SK-N-MC (cell line): ENCODE measurements at regions not wholly inside any gene's neighbourhood (a gene's known extent, or its start where the extent isn't known, plus 50 kb on each side); places are given as distances from the start of the nearest gene placed in this dataset.
"Not testable (repeated sequence)": the region's sequence is repeated elsewhere in the genome, so short reads cannot be mapped to it uniquely, and the experiment has no call there.

Source experiments
- DNase-seq: peaks from one replicate; pipeline ENCODE4 v3.0.0-alpha.2; 2011; ENCODE audit warnings: low read depth, low spot score
- H3K27ac ChIP-seq: fragments of 200-600 bp; sonication (generic); 2 replicates; pipeline ENCODE4 v1.5.1; 2016; ENCODE audit warnings: mixed run types
- H3K36me3 ChIP-seq: fragments of 200-600 bp; sonication (generic); 2 replicates; pipeline ENCODE4 v1.6.1; 2017; ENCODE audit warnings: antibody characterized with exemption, low read length, mixed read lengths; ENCODE audit not compliant: insufficient read depth
- H3K4me3 ChIP-seq: fragments of 200-600 bp; sonication (generic); 2 replicates; pipeline ENCODE4 v1.5.1; 2016
- H3K9ac ChIP-seq: fragments of 200-600 bp; sonication (generic); 2 replicates; pipeline ENCODE4 v1.8.0; 2017; ENCODE audit warnings: mixed run types, mixed read lengths; ENCODE audit not compliant: insufficient read length
- H3K9me3 ChIP-seq: fragments of 200-600 bp; sonication (generic); 2 replicates; pipeline ENCODE4 v1.6.1; 2017; ENCODE audit warnings: low read depth, mild to moderate bottlenecking, antibody characterized with exemption, low read length, moderate library complexity, mixed read lengths
- EZH2 ChIP-seq: fragments of 200-600 bp; sonication (generic); IDR thresholded peaks from one replicate; pipeline ENCODE4 v1.6.1; 2017; ENCODE audit warnings: antibody characterized with exemption
- FOXP2 ChIP-seq: optimal IDR thresholded peaks from 2 replicates; pipeline ENCODE3; 2011; ENCODE audit warnings: mild to moderate bottlenecking, moderate library complexity; ENCODE audit not compliant: insufficient read depth; ENCODE audit errors: extremely low read length, control extremely low read depth
- POLR2AphosphoS5 ChIP-seq: IDR thresholded peaks from 2 replicates; pipeline ENCODE4 v1.6.1; 2012; ENCODE audit warnings: mild to moderate bottlenecking, low read depth, low read length, borderline replicate concordance

GRCh38 chr2:132267105-132267497 lies 105.3 kb upstream of the ANKRD30BL start:
- H3K9me3 ChIP-seq, result no peaks in the 10 kb centered on the region
- TF ChIP-seq POLR2AphosphoS5, result no peak
- no peak for TF ChIP-seq FOXP2
- TF ChIP-seq EZH2, result no peak
- H3K4me3 ChIP-seq, result no peak overlapping the region
- no peak for DNase-seq
- H3K27ac ChIP-seq, result no peak overlapping the region
- H3K36me3 ChIP-seq, result no peaks in the 10 kb centered on the region
- H3K9ac ChIP-seq, result no peak overlapping the region

DNA sequence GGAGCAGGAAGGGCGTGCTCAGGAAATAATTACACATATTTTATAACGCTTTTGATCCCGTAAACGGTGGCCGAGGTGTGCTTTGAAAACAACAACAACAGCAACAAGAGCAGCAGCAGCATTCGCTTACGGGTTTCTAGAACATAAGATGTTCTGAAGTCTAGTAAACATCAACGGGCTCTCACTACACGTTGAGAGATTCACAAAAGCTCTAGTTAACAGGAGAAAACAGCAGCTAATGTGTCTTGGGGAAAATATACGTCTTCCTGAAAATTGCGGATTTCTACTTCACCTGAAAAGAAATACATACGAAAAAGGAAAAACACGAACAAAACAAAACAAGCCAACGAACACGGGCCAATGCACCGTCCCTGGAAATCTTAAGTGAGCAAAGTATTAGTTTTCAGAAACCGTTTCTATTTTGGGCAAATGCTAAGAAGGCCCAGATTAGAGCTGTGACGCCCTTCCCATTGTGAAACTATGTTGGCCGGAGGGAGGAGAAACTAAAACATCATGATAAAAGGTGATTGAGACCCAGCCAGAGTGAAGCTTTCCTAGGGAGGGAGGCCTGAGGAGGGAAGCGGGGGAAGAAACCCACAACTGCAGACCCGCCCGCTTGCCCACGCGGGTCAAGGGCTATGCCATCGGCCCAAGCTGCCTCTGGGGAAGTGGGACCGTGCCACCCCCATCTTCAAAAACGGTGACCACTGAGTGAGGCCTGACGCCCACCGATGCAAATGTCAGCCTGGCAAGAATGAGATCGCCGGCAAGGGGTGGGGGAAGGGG lies 105.9 kb upstream of the ANKRD30BL start:
- H3K4me3 ChIP-seq, H3K27ac ChIP-seq, H3K36me3 ChIP-seq, DNase-seq, H3K9me3 ChIP-seq, H3K9ac ChIP-seq: not testable (repeated sequence)

DNA sequence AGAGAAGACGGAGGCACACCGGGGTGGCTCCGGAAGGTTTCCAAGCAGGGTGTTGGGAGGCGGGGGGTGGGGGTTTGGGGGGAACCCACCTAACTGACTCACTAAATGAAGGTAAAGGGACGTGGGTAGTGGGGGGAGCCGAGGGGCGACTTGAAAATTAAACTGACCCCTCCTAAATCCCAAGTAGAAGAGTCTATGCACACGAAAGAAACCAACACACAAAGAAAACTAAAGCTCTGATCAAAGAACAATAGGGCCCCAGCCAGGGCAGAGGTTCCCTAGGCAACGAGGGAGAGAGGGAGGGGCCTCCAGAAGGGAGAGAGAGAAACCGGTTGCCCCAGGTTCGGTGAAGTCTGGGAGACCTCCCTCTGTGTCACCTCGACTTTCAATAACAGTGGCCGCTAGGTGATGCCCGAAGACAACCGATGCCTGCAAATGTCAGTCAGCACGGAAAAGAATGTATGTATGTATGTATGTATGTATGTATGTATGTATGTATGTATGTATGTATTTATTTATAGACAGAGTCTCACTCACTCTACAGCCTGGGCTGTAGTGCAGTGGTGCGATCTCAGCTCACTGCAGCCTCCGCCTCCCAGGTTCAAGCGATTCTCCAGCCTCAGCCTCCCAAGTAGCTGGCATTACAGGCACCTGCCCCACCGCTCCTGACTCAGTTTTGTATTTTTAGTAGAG lies 106.7 kb upstream of the ANKRD30BL start:
- DNase-seq, H3K9ac ChIP-seq, H3K9me3 ChIP-seq, H3K36me3 ChIP-seq, H3K27ac ChIP-seq, H3K4me3 ChIP-seq: not testable (repeated sequence)

DNA sequence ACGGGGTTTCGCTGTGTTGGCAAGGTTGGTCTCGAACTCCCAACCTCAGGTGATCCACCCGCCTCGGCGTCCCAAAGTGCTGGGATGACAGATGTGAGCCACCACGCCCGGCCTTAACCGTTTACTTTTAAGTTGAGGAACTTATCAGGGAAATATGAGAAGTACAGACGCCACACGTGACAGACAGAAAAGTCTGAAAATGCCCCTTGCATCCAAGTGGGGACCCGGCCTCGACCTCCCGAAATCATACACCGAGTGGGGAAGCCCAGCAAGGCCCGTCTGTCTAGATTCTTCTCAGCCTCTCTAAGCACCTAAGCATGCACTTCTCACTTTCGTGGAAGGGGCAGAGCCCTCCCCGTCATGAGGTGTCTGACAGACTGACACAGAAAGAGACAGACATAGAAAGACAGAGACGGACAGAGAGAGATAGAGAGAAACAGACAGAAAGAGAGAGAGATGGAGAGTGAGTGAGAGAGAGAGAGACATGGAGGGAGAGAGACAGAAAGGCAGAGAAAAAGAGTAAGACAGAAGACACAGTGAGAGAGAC lies 107.3 kb upstream of the ANKRD30BL start:
- Histone ChIP-seq H3K9ac (no peak overlapping the region), H3K9me3 (no peaks in the 10 kb centered on the region), H3K27ac (peak overlapping the region; percentile 39; the same call in 1 of the 2 replicates), H3K36me3 (no peaks in the 10 kb centered on the region), H3K4me3 (no peak overlapping the region)
- no peak for DNase-seq
- TF ChIP-seq FOXP2 (no peak), EZH2 (no peak), POLR2AphosphoS5 (no peak)

- Histone ChIP-seq H3K27ac (no peak overlapping the region), H3K9ac (no peak overlapping the region)
- TF ChIP-seq EZH2, result no peak
- TF ChIP-seq POLR2AphosphoS5, result no peak
- no peak for TF ChIP-seq FOXP2
Measured at GRCh38 chr2:132270255-132270654, 108.5 kb upstream of the ANKRD30BL start.

GRCh38 chr2:132270981-132271546 lies 109.3 kb upstream of the ANKRD30BL start:
- no peak overlapping the region for H3K27ac ChIP-seq
- no peak for DNase-seq
- TF ChIP-seq EZH2, result no peak
- TF ChIP-seq POLR2AphosphoS5, result no peak
- no peak for TF ChIP-seq FOXP2
- no peak overlapping the region for H3K4me3 ChIP-seq
- H3K36me3 ChIP-seq, result no peaks in the 10 kb centered on the region
- H3K9me3 ChIP-seq, result no peaks in the 10 kb centered on the region
- H3K9ac ChIP-seq, result peak overlapping the region; percentile 15

More at GRCh38 chr2:132270255-132270654, 108.5 kb upstream of the ANKRD30BL start:
- no peak for DNase-seq
- H3K4me3 ChIP-seq, result no peak overlapping the region
- no peaks in the 10 kb centered on the region for H3K9me3 ChIP-seq
- no peaks in the 10 kb centered on the region for H3K36me3 ChIP-seq

DNA sequence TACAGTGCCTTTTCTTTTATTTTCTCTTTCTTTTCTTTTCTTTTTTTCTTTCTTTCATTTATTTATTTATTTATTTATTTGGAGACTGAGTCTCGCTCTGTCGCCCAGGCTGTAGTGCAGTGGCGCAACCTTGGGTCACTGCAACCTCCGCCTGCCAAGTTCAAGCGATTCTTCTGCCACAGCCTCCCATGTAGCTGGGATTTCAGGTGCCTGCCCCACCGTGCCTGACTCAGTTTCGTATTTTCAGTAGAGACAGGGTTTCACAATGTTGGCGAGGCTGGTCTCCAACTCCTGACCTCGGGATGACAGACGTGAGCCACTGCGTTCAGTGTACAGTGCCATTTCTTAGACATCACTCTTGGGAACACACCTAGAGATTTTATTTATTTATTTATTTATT lies 110.0 kb upstream of the ANKRD30BL start:
- not testable (repeated sequence) for DNase-seq, H3K9ac ChIP-seq, H3K27ac ChIP-seq, H3K4me3 ChIP-seq, H3K36me3 ChIP-seq, H3K9me3 ChIP-seq

DNA sequence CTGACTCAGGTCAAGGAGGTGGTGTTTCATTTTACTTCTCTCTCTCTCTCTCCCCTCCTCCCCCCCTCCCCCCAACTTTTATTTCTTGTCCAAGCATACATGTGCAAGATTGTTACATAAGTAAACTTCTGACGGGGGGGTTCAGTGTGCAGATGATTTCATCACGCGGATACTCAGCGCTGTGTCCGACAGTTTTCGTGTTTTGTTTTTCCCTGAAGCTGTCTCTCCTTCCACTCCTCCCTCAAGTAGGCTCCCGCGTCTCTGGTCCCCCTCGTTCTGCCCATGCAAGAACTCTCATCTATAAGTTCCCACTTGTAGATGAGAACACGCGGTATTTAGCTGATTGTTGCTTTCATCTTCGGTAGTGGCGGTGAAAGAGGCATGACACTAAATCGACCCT lies 111.0 kb upstream of the ANKRD30BL start:
- H3K36me3 ChIP-seq, result no peaks in the 10 kb centered on the region
- H3K9me3 ChIP-seq, result no peaks in the 10 kb centered on the region
- H3K27ac ChIP-seq, result no peak overlapping the region
- no peak for TF ChIP-seq EZH2
- TF ChIP-seq POLR2AphosphoS5, result no peak
- TF ChIP-seq FOXP2, result no peak
- no peak for DNase-seq
- H3K9ac ChIP-seq, result no peak overlapping the region
- H3K4me3 ChIP-seq, result no peak overlapping the region

GRCh38 chr2:132273585-132273984 lies 111.8 kb upstream of the ANKRD30BL start:
- H3K9me3 ChIP-seq, H3K9ac ChIP-seq, H3K36me3 ChIP-seq, DNase-seq, H3K27ac ChIP-seq, H3K4me3 ChIP-seq: not testable (repeated sequence)
